Endothelial cell of umbilical vein (primary cell): ENCODE measurements at regions not wholly inside any gene's neighbourhood (a gene's known extent, or its start where the extent isn't known, plus 50 kb on each side); places are given as distances from the start of the nearest gene placed in this dataset.

Experiments
- BruUV-seq: library from RNA; stranded (reverse); fragments of 400-500 nt; replicated peaks from 2 replicates; lab custom pipeline; 2021; lab: Mats Ljungman, UMichigan
- CTCF ChIA-PET: fragments of 300-600, 350-600 bp; sonication (Branson Sonifier 250); formaldehyde crosslinking; loops from one replicate; lab custom pipeline; 2021; ENCODE audit warnings: antibody characterized with exemption, inconsistent platforms; lab: Charles Lee
- POLR2A ChIA-PET: fragments of 300-600, 350-600 bp; sonication (Branson Sonifier 250); formaldehyde crosslinking; loops from one replicate; lab custom pipeline; 2021; ENCODE audit warnings: antibody characterized with exemption, inconsistent platforms; lab: Charles Lee
- DNase-seq: peaks from one replicate; pipeline ENCODE4 v3.0.0-alpha.2; 2011; ENCODE audit warnings: low read depth, low spot score
- FAIRE-seq: peaks from 2 replicates; lab custom pipeline; 2011; peaks lifted over from hg19 to GRCh38; lab: Jason Lieb, UNC
- H2AFZ ChIP-seq: 2 replicates; pipeline ENCODE4 v1.6.0; 2012; ENCODE audit warnings: low read depth, low read length, control low read depth, inconsistent platforms
- H3K27ac ChIP-seq: 2 replicates; pipeline ENCODE4 v1.5.1; 2011; ENCODE audit warnings: low read depth, mild to moderate bottlenecking, control low read depth, low read length, moderate library complexity; ENCODE audit not compliant: insufficient read depth
- H3K27me3 ChIP-seq, 2 experiments: 2 replicates each; pipeline versions ENCODE4 v1.6.0 to v1.6.1; 2011; ENCODE audit warnings: low read length in 2 of 2, mixed read lengths in 1 of 2; ENCODE audit not compliant: control insufficient read depth in 2 of 2, insufficient read depth in 2 of 2
- H3K36me3 ChIP-seq, 2 experiments: 2 replicates in 1 of 2; 3 replicates in 1 of 2; pipeline ENCODE4 v1.5.1; 2011; ENCODE audit warnings: low read length in 2 of 2, mild to moderate bottlenecking in 1 of 2, moderate library complexity in 1 of 2; ENCODE audit not compliant: control insufficient read depth in 2 of 2, insufficient read depth in 2 of 2; ENCODE audit errors: extremely low read depth in 1 of 2
- H3K4me1 ChIP-seq: 3 replicates; pipeline ENCODE4 v1.5.1; 2011; ENCODE audit warnings: mild to moderate bottlenecking, low read length; ENCODE audit not compliant: control insufficient read depth, insufficient read depth; ENCODE audit errors: extremely low read depth
- H3K4me2 ChIP-seq: 2 replicates; pipeline ENCODE4 v1.6.1; 2011; ENCODE audit warnings: low read length, control low read depth, mixed read lengths; ENCODE audit not compliant: insufficient read depth
- H3K4me3 ChIP-seq, 3 experiments: fragments of 200-600 bp in 1 of 3; sonication (generic), shearing (Covaris generic) in 1 of 3; replicated peaks in 1 of 3; 2 replicates each; pipeline ENCODE4 v1.5.1; 2011 to 2016; ENCODE audit warnings: control low read depth in 3 of 3, low read length in 3 of 3, mild to moderate bottlenecking in 2 of 3, inconsistent platforms in 1 of 3, low read depth in 1 of 3, moderate library complexity in 1 of 3; ENCODE audit not compliant: insufficient read depth in 1 of 3
- H3K79me2 ChIP-seq: 2 replicates; pipeline ENCODE4 v1.6.0; 2012; ENCODE audit warnings: low read length, inconsistent platforms; ENCODE audit not compliant: control insufficient read depth, insufficient read depth
- H3K9ac ChIP-seq: replicated peaks from 2 replicates; pipeline ENCODE3; 2011; ENCODE audit warnings: low read length, control low read depth; ENCODE audit not compliant: insufficient read depth; ENCODE audit errors: extremely low read depth
- H3K9me1 ChIP-seq: replicated peaks from 3 replicates; pipeline ENCODE4 v1.6.0; 2011; ENCODE audit warnings: mild to moderate bottlenecking, low read length; ENCODE audit not compliant: control insufficient read depth, insufficient read depth; ENCODE audit errors: extremely low read depth
- H3K9me3 ChIP-seq: replicated peaks from 2 replicates; pipeline ENCODE4 v1.5.1; 2012; ENCODE audit warnings: low read length, inconsistent platforms; ENCODE audit not compliant: control insufficient read depth, insufficient read depth
- H4K20me1 ChIP-seq: replicated peaks from 2 replicates; pipeline ENCODE3; 2011; ENCODE audit warnings: mild to moderate bottlenecking, low read length; ENCODE audit not compliant: control insufficient read depth, insufficient read depth; ENCODE audit errors: extremely low read depth
- CTCF ChIP-seq, 2 donors: IDR thresholded peaks; 1 replicate in 1 of 2; 2 replicates in 1 of 2; pipeline ENCODE4 v1.5.1; 2011; ENCODE audit warnings: low read length in 2 of 2, mild to moderate bottlenecking in 2 of 2, moderate library complexity in 2 of 2, control low read depth in 1 of 2, inconsistent platforms in 1 of 2, low read depth in 1 of 2; ENCODE audit not compliant: insufficient read depth in 1 of 2; ENCODE audit errors: extremely low read depth in 1 of 2
- EZH2 ChIP-seq: IDR thresholded peaks from 2 replicates; pipeline ENCODE4 v1.6.1; 2012; ENCODE audit warnings: borderline replicate concordance, low read depth, mild to moderate bottlenecking, moderate library complexity, low read length, inconsistent platforms; ENCODE audit not compliant: severe bottlenecking
- FOS ChIP-seq: IDR thresholded peaks from 2 replicates; pipeline ENCODE4 v1.6.1; 2011; ENCODE audit warnings: mild to moderate bottlenecking, low read length, moderate library complexity, borderline replicate concordance; ENCODE audit not compliant: insufficient read depth
- GATA2 ChIP-seq: IDR thresholded peaks from 2 replicates; pipeline ENCODE4 v1.7.0; 2011; ENCODE audit warnings: low read depth, mild to moderate bottlenecking, moderate library complexity, mixed read lengths, low read length; ENCODE audit not compliant: insufficient read length, insufficient read depth
- JUN ChIP-seq: IDR thresholded peaks from 2 replicates; pipeline ENCODE4 v1.6.1; 2011; ENCODE audit warnings: borderline replicate concordance, low read depth; ENCODE audit not compliant: insufficient read length, insufficient read depth
- MAX ChIP-seq: IDR thresholded peaks from 2 replicates; pipeline ENCODE4 v1.6.1; 2011; ENCODE audit not compliant: insufficient read depth, insufficient read length
- MYC ChIP-seq: IDR thresholded peaks from one replicate; pipeline ENCODE4 v1.6.1; 2011; ENCODE audit warnings: mild to moderate bottlenecking, low read depth, low read length
- POLR2AphosphoS5 ChIP-seq: IDR thresholded peaks from 2 replicates; pipeline ENCODE4 v1.6.1; 2012; ENCODE audit warnings: low read depth, mild to moderate bottlenecking, control low read depth, low read length, moderate library complexity; ENCODE audit not compliant: insufficient read depth
- dilution Hi-C: fragments of 300-500 bp; cut with MboI; formaldehyde crosslinking; loops from one replicate; pipeline ENCODE4 v1.15.0; 2019; ENCODE audit warnings: low sequenced_read_pairs; ENCODE audit not compliant: extremely low pct_ligation_motif_present
- intact Hi-C: fragments of 100-400 bp; cut with micrococcal nuclease; formaldehyde crosslinking; loops from one replicate; pipeline ENCODE4 v1.10.0; 2022

- no peak overlapping the region for H3K27ac ChIP-seq
- H2AFZ ChIP-seq, result no peak overlapping the region
- DNase-seq (no peak), FAIRE-seq (no peak)
- dilution Hi-C loops, result no loop called here
- no peak for TF ChIP-seq EZH2
- TF ChIP-seq MYC, result no peak
- TF ChIP-seq GATA2, result no peak
- no peak for TF ChIP-seq POLR2AphosphoS5
- TF ChIP-seq MAX, result no peak
- no peak for TF ChIP-seq JUN
- no peak for TF ChIP-seq FOS
- no peak for TF ChIP-seq CTCF (IDR thresholded peaks at IDR 0.05; ENCODE audit: extremely low read depth in 1 of 2, insufficient read depth in 1 of 2, low read depth in 1 of 2, low read length in 2 of 2)
- no peak overlapping the region for H3K4me2 ChIP-seq
- ChIA-PET POLR2A (no interaction called here), CTCF (interaction anchor here (1.1 to 1.5 kb wide), 2 partner anchors 9 to 11 kb away, joined by 3 read pairs; no protein-coding TSS in a partner anchor)
- no peaks in the 10 kb centered on the region for H3K36me3 ChIP-seq
- no peaks in the 10 kb centered on the region for H3K9me1 ChIP-seq
- H3K9ac ChIP-seq, result no peak overlapping the region
- intact Hi-C loops, result no loop called here
- H3K4me3 ChIP-seq, result no peak overlapping the region
- BruUV-seq, result no TSS peak
- H3K27me3 ChIP-seq, result no peaks in the 10 kb centered on the region
- no peaks in the 10 kb centered on the region for H3K4me1 ChIP-seq
- no peaks in the 10 kb centered on the region for H4K20me1 ChIP-seq
- no peaks in the 10 kb centered on the region for H3K79me2 ChIP-seq
- H3K9me3 ChIP-seq, result no peaks in the 10 kb centered on the region
Measured at GRCh38 chr10:78910021-78910420, 158.7 kb upstream of the ZMIZ1 start.
